ENCODE measurements at regions not wholly inside any gene's neighbourhood (a gene's known extent, or its start where the extent isn't known, plus 50 kb on each side); places are given as distances from the start of the nearest gene placed in this dataset.
"Not testable (repeated sequence)": the region's sequence is repeated elsewhere in the genome, so short reads cannot be mapped to it uniquely, and the experiment has no call there.

- DNase-seq (ENCODE audit: low spot score), result no peak
These were observed 180.4 kb upstream of the ITGA1 start for GRCh38 chr5:52607227-52607824.

DNA sequence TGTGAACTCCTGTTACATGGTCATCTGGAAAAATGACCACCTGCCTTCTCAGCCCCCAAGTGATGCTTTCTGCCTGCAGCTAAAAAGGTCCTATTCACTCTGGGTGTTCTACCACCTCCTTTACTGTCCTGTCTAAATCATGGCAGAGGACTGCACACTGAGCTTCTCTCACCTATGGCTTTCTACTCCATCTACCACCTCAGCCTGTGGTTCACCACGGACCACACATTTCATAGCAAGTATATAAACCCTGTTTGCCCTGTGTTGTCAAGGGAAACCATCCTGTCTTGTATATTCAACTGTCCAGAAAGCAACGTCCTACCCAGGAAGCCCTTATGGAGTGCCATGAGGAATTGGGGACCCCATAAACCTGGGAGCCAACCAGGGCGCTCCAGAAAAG, 167.4 kb upstream of the ITGA1 start:
- no peak for DNase-seq (ENCODE audit: low spot score)

GRCh38 chr5:52623291-52623690, 164.4 kb upstream of the ITGA1 start:
- no peak for DNase-seq (ENCODE audit: low spot score)

DNA sequence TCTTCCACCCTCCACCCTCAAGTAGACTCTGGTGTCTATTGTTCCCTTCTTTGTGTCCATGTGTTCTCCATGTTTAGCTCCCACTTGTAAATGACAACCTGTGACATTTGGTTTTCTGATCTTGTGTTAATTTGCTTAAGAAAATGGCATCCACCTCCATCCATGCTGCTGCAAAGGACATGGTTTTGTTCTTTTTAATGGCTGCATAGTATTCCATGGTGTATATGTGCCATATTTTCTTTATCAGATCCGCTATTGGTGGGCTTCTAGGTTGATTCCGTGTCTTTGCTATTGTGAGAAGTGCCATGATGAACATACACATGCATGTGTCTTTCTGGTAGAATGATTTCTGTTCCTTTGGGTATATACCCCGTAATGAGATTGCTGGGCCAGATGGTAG, 163.4 kb upstream of the ITGA1 start:
- no peak for DNase-seq (ENCODE audit: low spot score)

DNA sequence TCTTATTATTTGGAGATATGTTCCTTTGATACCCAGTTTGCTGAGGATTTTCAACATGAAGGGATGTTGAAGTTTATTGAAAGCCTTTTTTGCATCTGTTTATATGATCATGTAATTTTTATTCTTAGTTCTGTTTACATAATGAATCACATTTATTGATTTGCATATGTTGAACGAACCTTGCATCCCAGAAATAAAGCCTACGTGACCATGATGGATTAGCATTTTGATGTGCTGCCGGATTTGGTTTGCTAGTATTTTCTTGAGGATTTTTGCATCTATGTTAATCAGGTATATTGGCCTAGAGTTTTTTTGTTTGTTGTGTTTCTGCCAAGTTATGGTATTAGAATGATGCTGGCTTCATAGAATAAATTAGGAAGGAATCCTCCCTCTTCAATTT, 161.4 kb upstream of the ITGA1 start:
- DNase-seq (ENCODE audit: low spot score), result no peak

- no peak for DNase-seq (ENCODE audit: low spot score)
These were observed 160.0 kb upstream of the ITGA1 start for GRCh38 chr5:52627740-52628139.

DNA sequence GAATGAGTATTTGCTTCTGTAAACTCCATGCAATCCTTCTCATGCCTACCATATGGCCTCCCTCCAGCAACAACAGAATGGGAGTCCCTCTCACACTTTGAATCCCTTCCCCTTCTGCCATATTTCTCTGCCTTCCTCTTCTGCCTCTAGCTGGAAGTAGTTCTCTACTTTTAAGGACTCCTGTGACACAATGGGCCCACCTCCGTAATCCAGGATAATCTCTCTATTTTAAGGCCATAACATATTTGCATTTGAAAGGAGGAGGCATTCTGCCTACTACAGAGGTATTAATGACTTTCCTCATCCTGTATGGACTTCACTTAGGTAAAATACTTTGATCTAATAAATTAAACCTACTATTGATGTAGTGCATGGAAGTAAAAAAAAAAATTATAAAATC, 155.4 kb upstream of the ITGA1 start:
- no peak for DNase-seq (ENCODE audit: low spot score)

DNA sequence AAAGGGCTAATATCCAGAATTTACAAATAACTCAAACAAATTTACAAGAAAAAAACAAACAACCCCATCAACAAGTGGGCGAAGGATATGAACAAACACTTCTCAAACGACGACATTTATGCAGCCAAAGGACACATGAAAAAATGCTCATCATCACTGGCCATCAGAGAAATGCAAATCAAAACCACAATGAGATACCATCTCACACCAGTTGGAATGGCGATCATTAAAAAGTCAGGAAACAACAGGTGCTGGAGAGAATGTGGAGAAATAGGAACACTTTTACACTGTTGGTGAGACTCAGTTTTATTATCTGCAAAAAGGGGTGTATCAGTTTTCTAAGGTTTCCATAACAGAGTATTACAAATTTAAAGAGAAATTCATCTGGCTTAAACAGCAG, 153.5 kb upstream of the ITGA1 start:
- DNase-seq (ENCODE audit: low spot score), result not testable (repeated sequence)

- no peak for DNase-seq (ENCODE audit: low spot score)
These were observed 149.0 kb upstream of the ITGA1 start for GRCh38 chr5:52638732-52639131.

- DNase-seq (ENCODE audit: low spot score), result no peak
These were observed 139.0 kb upstream of the ITGA1 start for GRCh38 chr5:52648726-52649125.

DNA sequence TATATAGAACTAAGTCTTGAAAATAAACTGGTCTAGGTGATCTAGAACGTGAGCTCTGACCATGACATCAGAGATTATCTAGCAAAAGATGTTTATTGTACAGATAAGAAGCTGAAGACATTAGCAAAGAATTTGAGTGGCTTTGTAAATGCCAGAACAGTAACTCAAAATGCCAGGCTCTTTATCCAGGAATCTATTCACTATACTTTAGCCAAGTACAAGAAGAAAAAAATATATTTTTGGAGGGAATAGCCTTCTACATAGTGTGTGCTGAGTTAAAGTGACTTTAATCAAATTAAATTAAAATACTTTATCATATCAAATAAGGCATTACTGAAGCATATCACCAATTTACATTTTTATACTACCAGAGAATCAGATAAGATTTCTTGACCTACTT, 132.6 kb upstream of the ITGA1 start:
- no peak for DNase-seq (ENCODE audit: low spot score)

- DNase-seq (ENCODE audit: low spot score), result no peak
These were observed 131.0 kb upstream of the ITGA1 start for GRCh38 chr5:52656569-52657246.

DNA sequence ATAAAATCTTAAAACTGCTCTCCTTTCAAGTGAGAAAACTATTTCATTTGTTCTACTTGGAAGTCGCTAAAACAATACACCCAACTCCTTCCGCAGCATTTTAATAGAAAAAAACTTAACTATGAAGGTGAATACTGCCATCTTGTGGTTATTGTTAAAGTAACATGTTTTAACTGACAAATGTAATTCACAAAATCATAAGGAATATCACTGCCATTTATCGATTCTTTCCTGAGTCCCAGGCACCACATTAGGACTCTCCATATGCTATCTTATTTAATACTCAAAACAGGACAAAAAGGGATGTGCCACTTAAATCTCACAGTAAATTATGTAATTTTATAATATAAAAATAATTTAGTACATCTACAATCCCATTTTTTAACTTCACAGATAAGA, 130.5 kb upstream of the ITGA1 start:
- DNase-seq (ENCODE audit: low spot score), result peak; percentile 30

DNA sequence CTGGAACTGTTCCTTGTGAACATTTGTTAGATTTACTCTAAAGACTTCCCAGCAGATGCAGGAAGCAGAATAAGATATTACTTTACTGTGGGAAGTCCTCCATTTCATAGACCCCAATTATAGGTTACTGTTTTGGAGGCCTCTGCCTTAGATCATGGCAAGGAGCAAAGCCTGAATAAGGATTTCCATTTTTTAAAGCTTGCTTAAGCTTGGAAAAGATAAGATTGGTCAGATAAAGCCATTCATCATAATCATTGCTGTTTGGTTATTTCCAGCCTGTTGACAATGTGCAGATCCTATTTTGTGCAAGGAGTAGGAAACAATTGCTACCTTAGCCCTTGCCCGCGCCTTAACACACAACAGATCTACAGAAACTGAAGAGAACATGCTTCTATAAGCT, 129.5 kb upstream of the ITGA1 start:
- no peak for DNase-seq (ENCODE audit: low spot score)

DNA sequence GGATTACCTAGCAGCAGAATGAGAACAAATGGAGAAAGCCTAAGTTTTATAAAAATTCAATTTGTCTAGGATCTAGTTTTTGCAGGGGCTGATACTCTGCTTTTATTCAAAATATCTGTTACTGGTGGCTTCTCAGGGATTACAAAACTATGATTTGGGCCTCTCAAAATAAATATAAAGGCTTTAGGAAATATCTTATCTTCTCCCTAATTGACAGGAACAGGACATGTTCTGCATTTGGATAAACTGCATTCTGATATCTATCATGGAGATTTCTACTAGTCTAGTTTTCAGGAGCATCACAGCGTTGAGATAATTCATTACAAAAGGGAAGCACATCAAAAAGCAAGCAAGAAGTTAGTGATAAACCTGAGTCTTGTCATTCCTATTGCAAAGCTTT, 127.1 kb upstream of the ITGA1 start:
- no peak for DNase-seq (ENCODE audit: low spot score)

GRCh38 chr5:52661903-52662595, 125.7 kb upstream of the ITGA1 start:
- DNase-seq (ENCODE audit: low spot score), result no peak

DNA sequence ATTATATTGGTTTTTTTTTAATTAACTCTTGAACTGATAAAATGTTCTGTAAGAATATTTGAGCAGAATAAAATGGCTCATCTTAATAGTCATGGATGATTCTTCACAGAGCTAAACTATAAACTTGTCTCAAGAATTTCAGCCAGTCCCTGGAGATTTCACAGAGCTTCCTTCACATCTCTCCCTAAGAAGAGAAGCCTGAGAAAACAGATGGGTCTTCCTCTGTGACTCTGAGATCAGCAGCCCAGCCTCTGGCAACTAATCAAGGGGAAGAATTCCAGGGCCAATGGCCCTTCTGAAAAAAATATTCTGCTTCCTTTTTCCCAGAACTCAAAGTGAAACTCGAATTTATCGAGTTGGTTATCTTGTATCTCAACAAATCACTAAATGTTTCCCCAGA, 122.2 kb upstream of the ITGA1 start:
- DNase-seq (ENCODE audit: low spot score), result no peak

GRCh38 chr5:52668139-52668538, 119.6 kb upstream of the ITGA1 start:
- no peak for DNase-seq (ENCODE audit: low spot score)

GRCh38 chr5:52668544-52669185, 119.1 kb upstream of the ITGA1 start:
- DNase-seq (ENCODE audit: low spot score), result no peak

GRCh38 chr5:52672459-52672858, 115.3 kb upstream of the ITGA1 start:
- no peak for DNase-seq (ENCODE audit: low spot score)

DNA sequence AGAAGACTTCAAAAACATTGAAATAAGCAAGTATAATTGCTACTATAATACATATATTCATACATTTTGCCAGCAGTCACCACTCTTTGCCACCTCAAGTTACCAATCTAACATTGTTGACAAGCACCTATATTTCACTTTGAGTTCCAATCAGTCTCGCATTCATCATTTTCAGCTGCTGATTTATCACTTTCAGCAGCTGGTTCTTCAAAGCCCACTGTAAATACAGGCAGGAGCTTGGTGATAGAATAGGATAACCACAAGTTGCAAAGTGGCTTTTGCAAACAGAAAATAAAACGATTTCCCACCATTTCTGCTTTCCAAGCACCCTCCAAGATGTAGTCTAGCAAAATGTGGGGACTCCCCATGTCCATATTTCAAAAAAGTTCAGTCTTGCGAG, 114.2 kb upstream of the ITGA1 start:
- DNase-seq (ENCODE audit: low spot score), result no peak

GRCh38 chr5:52674815-52675545, 112.7 kb upstream of the ITGA1 start:
- DNase-seq (ENCODE audit: low spot score), result no peak
